ENCODE measurements at regions not wholly inside any gene's neighbourhood (a gene's known extent, or its start where the extent isn't known, plus 50 kb on each side); places are given as distances from the start of the nearest gene placed in this dataset.

DNA sequence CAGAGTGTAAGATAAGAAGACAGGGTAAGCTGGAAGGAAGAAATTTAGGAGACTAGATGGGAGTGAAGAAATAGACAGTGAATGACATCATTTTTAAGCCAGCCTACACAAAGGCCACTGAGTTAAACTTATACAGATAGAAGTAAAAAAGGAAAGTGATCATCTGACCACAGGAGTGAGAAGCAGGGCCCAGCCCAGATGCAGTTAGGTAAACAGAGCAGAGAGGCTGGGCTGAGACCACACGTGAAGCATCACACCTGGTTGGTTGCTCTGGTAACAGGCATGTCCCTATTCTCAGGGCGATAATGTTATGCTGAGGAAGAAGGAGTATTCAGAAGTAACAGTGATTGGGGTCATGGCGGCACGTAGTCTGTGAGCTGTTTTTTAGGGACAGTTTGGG, 1079.4 kb downstream of the AACS start:
- CTCF ChIA-PET = no interaction called here
- TF ChIP-seq, protein P1, sequence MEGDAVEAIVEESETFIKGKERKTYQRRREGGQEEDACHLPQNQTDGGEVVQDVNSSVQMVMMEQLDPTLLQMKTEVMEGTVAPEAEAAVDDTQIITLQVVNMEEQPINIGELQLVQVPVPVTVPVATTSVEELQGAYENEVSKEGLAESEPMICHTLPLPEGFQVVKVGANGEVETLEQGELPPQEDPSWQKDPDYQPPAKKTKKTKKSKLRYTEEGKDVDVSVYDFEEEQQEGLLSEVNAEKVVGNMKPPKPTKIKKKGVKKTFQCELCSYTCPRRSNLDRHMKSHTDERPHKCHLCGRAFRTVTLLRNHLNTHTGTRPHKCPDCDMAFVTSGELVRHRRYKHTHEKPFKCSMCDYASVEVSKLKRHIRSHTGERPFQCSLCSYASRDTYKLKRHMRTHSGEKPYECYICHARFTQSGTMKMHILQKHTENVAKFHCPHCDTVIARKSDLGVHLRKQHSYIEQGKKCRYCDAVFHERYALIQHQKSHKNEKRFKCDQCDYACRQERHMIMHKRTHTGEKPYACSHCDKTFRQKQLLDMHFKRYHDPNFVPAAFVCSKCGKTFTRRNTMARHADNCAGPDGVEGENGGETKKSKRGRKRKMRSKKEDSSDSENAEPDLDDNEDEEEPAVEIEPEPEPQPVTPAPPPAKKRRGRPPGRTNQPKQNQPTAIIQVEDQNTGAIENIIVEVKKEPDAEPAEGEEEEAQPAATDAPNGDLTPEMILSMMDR (conservative IDR thresholded peaks at IDR 0.05; ENCODE audit: low read depth, low read length) = no peak
- TF ChIP-seq EZH2 (IDR thresholded peaks at IDR 0.05; ENCODE audit: low read length, unreplicated experiment) (no peak), EZH2phosphoT487 (IDR thresholded peaks at IDR 0.05; ENCODE audit: borderline replicate concordance, low read length) (no peak)

DNA sequence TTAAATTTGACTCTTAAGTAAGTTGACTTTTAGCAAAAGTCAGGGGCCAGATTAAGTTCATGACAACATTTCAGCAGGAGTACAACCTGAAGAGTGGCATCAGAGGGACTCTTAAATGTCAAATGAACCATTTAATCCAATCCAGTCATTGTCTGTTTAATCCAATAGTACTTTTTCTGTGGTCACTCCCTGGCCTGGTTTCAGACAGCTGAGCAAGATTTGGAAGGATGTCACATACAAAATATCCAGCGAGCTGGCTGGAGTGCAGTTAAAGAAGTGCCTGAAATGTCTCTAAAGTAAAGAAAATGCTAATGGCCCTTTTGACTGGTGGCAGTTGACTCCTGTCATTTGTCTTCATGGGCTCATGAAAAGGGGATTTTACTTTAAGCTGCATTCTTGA, 1082.1 kb downstream of the AACS start:
- no peaks in the 10 kb centered on the region for H3K4me1 ChIP-seq (ENCODE audit: insufficient read depth, low read length)
- no peak overlapping the region for H3K27ac ChIP-seq (ENCODE audit: low read length)
- H3K27me3 ChIP-seq (ENCODE audit: low read length) = no peaks in the 10 kb centered on the region
- no peak for TF ChIP-seq EZH2phosphoT487 (IDR thresholded peaks at IDR 0.05; ENCODE audit: borderline replicate concordance, low read length)
- no peak for TF ChIP-seq EZH2 (IDR thresholded peaks at IDR 0.05; ENCODE audit: low read length, unreplicated experiment)
- TF ChIP-seq, protein P1 (conservative IDR thresholded peaks at IDR 0.05; ENCODE audit: low read depth, low read length) = no peak
- no peak overlapping the region for H3K9ac ChIP-seq (ENCODE audit: low read length)
- DNase-seq = no peak
- H3K4me3 ChIP-seq (ENCODE audit: low read length) = no peak overlapping the region
- POLR2A ChIA-PET (ENCODE audit: unreplicated experiment) = no interaction called here
- no TSS peak for BruUV-seq (replicated peaks)
- no peaks in the 10 kb centered on the region for H3K9me2 ChIP-seq (replicated peaks; ENCODE audit: low read length)
- H3K4me2 ChIP-seq (ENCODE audit: low read length) = no peak overlapping the region
- no peaks in the 10 kb centered on the region for H3F3A ChIP-seq (ENCODE audit: low read length, unreplicated experiment)
- CTCF ChIA-PET = no interaction called here
- no peaks in the 10 kb centered on the region for H4K20me1 ChIP-seq (ENCODE audit: low read length)
- intact Hi-C loops (cut with micrococcal nuclease) = no loop called here
- no peak overlapping the region for H2AFZ ChIP-seq (ENCODE audit: low read length)
- no peaks in the 10 kb centered on the region for H3K36me3 ChIP-seq (ENCODE audit: low read depth, low read length)
- no peaks in the 10 kb centered on the region for H3K9me3 ChIP-seq (ENCODE audit: low read length)
- no peak for ATAC-seq
- H3K79me2 ChIP-seq (ENCODE audit: low read length) = no peaks in the 10 kb centered on the region

More for the DNA sequence above, 1079.4 kb downstream of the AACS start:
- no peaks in the 10 kb centered on the region for H3K27me3 ChIP-seq (ENCODE audit: low read length)
- H3K9ac ChIP-seq (ENCODE audit: low read length) = no peak overlapping the region
- H3F3A ChIP-seq (ENCODE audit: low read length, unreplicated experiment) = no peaks in the 10 kb centered on the region
- no peaks in the 10 kb centered on the region for H3K4me1 ChIP-seq (ENCODE audit: insufficient read depth, low read length)
- no peak for ATAC-seq
- H3K4me3 ChIP-seq (ENCODE audit: low read length) = no peak overlapping the region
- H4K20me1 ChIP-seq (ENCODE audit: low read length) = no peaks in the 10 kb centered on the region
- POLR2A ChIA-PET (ENCODE audit: unreplicated experiment) = no interaction called here
- no peak overlapping the region for H3K4me2 ChIP-seq (ENCODE audit: low read length)
- no peak overlapping the region for H3K27ac ChIP-seq (ENCODE audit: low read length)
- no peaks in the 10 kb centered on the region for H3K79me2 ChIP-seq (ENCODE audit: low read length)
- no TSS peak for BruUV-seq (replicated peaks)
- intact Hi-C loops (cut with micrococcal nuclease) = no loop called here
- no peaks in the 10 kb centered on the region for H3K9me2 ChIP-seq (replicated peaks; ENCODE audit: low read length)
- no peak overlapping the region for H2AFZ ChIP-seq (ENCODE audit: low read length)
- H3K36me3 ChIP-seq (ENCODE audit: low read depth, low read length) = no peaks in the 10 kb centered on the region
- peaks cover 15% of the 10 kb centered on the region; the same call in 1 of the 2 replicates for H3K9me3 ChIP-seq (ENCODE audit: low read length)
- no peak for DNase-seq

DNA sequence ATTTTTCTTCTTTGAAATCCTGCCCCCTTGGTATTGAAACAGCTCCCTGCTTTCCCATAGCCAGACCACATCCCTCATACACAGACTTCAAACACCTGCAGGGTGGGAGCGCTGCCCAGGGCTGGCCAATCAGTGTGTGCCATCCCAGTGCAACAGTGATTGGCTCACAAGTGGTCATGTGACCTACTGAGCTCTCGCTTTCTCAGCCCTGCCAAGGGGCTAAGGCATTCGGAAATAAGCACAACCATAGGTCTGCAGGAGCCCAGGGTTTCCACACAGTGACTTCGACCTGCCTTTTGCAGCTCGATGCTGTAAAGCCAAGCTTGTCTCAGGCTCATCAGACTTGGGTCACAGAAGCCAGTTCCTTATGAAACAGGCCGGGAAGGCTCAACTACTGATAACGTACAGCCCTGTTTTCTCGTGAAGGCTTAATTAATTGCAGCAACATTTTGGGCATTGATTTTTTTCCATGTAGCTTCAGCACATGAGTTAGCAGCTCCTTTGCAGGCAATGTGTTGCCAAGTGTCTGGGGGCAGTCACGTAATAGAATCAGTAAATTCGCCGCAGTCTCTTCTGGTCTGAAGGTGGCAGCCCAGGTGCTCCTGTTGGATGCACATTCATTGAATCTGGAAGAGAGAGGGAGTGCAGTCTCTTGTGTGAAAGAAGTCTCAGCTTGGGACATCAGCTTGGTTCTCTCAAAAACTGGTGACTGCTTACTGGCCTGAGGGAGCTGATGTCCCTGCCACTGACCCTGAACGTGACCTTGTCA, 1091.8 kb downstream of the AACS start:
- POLR2A ChIA-PET (ENCODE audit: unreplicated experiment) = no interaction called here
- Histone ChIP-seq H2AFZ (ENCODE audit: low read length) (no peak overlapping the region), H3K9ac (ENCODE audit: low read length) (no peak overlapping the region), H3K36me3 (ENCODE audit: low read depth, low read length) (no peaks in the 10 kb centered on the region), H4K20me1 (ENCODE audit: low read length) (no peaks in the 10 kb centered on the region), H3K27me3 (ENCODE audit: low read length) (peaks cover 11% of the 10 kb centered on the region; the same call in 1 of the 2 replicates), H3K27ac (ENCODE audit: low read length) (no peak overlapping the region), H3F3A (ENCODE audit: low read length, unreplicated experiment) (no peaks in the 10 kb centered on the region), H3K9me3 (ENCODE audit: low read length) (no peaks in the 10 kb centered on the region), H3K4me2 (ENCODE audit: low read length) (no peak overlapping the region), H3K79me2 (ENCODE audit: low read length) (no peaks in the 10 kb centered on the region), H3K4me1 (ENCODE audit: insufficient read depth, low read length) (no peaks in the 10 kb centered on the region), H3K4me3 (ENCODE audit: low read length) (no peak overlapping the region), H3K9me2 (replicated peaks; ENCODE audit: low read length) (no peaks in the 10 kb centered on the region)
- CTCF ChIA-PET = no interaction called here
- ATAC-seq = no peak
- TF ChIP-seq, protein P1 (conservative IDR thresholded peaks at IDR 0.05; ENCODE audit: low read depth, low read length) = no peak
- no peak for TF ChIP-seq EZH2phosphoT487 (IDR thresholded peaks at IDR 0.05; ENCODE audit: borderline replicate concordance, low read length)
- no peak for TF ChIP-seq EZH2 (IDR thresholded peaks at IDR 0.05; ENCODE audit: low read length, unreplicated experiment)
- no peak for DNase-seq
- BruUV-seq (replicated peaks) = no TSS peak
- intact Hi-C loops (cut with micrococcal nuclease) = no loop called here

All from PC-3 (cell line).